ENCODE measurements at regions not wholly inside any gene's neighbourhood (a gene's known extent, or its start where the extent isn't known, plus 50 kb on each side); places are given as distances from the start of the nearest gene placed in this dataset.
"Not testable (repeated sequence)": the region's sequence is repeated elsewhere in the genome, so short reads cannot be mapped to it uniquely, and the experiment has no call there.

GRCh38 chr6:148602136-148602535, 144.7 kb upstream of the UST start:
- no peak for DNase-seq (ENCODE audit: low spot score)

- no peak for DNase-seq (ENCODE audit: low spot score)
Measured at GRCh38 chr6:148608199-148608951, 138.5 kb upstream of the UST start.

DNA sequence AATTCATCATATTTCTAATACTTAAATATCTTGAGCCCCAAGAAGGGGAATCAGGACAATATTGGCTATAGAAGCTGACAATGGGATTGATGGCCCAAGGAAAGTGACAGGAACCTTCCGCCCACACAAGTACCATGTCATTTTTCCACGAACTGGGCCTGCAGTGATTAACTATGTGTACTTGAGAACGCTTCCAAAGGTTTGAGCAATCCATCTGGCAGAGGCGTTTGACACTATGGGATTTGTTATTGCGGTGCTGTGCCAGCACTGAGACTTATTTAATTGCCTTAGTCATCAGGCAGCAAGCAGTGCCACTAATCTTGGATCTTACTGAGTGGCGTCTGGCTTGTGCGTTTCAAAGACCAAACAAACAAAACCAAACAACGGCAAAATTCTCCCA, 135.6 kb upstream of the UST start:
- peak; percentile 47 for DNase-seq (ENCODE audit: low spot score)

- DNase-seq (ENCODE audit: low spot score): no peak
Measured at GRCh38 chr6:148612043-148612442, 134.8 kb upstream of the UST start.

GRCh38 chr6:148614602-148615001, 132.2 kb upstream of the UST start:
- DNase-seq (ENCODE audit: low spot score): no peak

DNA sequence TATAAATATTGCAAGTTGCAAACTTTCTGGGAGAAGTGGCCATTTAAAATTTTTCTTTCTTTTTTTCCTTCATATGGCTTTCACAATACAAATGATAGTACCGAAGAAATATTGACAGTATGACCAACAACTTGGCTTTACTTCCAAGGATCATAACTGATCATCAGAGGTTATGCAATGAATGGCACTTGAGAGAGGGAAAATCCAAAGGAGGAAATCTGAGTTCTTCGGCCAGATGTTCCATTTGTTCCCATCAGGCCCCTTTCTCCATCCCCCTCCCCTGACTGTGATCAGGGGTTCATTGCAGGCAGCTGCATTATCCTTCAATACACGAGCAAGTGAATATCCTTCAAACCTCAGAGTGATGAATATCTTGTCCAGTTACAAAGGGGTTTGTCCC, 130.0 kb upstream of the UST start:
- no peak for DNase-seq (ENCODE audit: low spot score)

GRCh38 chr6:148617530-148617929, 129.3 kb upstream of the UST start:
- DNase-seq (ENCODE audit: low spot score): no peak

DNA sequence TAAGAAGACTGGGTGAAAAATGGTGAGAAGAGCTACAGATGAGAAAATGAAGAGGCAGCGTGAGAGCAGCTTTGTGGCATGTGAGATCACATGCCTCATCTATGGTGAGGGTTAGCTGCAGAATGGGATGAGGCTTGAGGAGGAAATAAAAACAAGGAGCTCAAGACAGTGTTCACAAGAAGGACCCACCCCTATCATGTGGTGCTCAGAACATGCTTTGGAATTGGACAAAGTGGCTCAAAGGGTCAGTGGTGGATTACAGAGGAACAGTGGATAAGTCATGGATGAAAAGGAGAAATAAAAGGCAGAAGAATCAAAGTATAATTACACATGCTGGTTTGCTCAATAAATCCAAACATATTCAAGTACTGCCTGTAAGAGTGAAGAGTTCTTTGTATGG, 126.9 kb upstream of the UST start:
- no peak for DNase-seq (ENCODE audit: low spot score)

DNA sequence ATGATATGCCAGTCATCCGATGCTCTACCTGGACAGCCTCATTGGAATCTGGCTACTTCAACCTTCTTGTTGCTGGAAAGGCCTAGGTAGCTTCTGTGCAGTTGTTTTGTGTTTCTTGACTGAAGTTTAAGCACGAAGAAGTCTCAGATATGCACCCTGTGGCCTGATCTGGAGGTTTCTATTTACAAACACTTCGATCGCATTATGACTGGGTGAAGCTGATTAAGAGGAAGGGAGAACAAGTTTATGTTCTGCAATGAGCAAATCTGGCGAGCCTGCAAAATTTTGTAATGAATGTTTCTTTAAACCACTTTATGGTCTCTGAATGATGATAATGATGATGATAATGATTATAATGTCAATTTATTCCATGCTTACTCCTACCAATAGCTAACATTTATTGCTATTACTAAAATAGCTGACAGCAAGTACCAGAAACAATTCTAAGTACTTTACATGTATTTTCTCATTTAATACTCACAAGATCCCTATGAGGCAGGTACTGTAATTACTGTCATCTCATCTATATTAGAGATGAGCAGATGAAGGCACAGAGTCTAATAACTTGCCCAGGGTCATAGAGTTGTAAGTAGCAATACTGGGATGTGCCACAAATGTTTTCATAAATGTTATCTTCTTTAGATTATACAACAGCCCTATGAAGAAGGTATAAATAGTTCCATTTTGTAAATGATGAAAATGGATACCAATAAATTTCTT, 126.1 kb upstream of the UST start:
- no peak for DNase-seq (ENCODE audit: low spot score)

- no peak for DNase-seq (ENCODE audit: low spot score)
Measured at GRCh38 chr6:148625609-148626008, 121.2 kb upstream of the UST start.

DNA sequence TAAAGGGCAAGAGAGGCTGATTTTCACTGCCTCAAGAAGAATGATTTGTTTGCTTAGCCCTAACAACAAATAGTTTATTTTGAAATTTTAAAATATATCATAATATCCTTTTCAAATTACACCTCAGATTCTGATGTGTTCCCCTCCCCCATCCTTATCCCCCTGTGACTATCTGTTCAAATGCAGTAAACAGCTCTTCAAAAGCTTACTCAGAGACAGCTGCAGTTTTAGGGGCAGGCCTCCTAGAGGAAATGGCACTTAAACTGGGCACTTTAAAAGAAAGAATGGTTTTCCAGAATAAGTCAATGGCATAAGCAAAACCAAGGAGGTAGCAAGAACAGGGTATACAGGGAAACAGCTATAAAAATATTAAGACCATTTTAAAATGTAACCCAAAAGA, 118.6 kb upstream of the UST start:
- DNase-seq (ENCODE audit: low spot score): no peak

GRCh38 chr6:148629181-148629580, 117.6 kb upstream of the UST start:
- no peak for DNase-seq (ENCODE audit: low spot score)

DNA sequence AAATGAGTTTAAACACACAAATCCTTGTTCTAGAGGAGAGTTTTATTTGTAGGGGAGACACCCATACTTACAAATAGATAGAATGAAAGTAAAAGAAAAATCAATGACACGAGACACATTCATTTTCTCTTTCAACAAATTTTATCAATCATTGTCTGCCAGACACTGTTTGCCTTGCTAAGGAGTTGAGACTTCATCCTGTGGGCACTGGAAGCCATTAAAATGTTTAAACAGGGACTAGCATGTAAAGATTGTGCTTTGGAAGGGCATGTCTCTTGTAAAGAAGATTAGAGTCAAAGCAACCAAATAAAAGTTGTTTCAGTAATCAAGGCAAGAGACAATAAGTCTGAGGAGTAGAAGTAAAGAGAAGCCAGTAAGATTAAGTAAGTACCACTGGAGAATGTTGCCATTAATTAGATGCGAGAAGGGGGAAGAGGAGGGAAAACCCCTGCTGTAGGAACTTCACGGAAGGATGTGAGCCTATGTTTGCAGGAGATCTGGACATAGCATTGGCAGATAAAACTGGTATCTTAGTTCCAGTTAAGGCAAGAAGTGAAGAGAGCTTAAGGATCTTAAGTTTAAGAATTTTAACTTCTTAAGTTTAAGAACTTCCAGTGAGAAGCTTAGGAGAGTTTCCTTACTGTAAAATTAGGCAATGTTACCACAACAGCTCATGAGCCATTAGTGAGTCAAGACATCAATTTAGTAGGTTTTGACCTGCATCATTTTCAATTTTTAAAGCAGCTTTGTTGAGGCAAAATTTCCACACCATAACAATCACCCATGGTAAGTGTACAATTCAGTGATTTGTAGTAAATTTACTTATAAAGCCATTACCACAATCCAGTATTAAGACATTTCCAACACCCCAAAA, 117.0 kb upstream of the UST start:
- no peak for DNase-seq (ENCODE audit: low spot score)

DNA sequence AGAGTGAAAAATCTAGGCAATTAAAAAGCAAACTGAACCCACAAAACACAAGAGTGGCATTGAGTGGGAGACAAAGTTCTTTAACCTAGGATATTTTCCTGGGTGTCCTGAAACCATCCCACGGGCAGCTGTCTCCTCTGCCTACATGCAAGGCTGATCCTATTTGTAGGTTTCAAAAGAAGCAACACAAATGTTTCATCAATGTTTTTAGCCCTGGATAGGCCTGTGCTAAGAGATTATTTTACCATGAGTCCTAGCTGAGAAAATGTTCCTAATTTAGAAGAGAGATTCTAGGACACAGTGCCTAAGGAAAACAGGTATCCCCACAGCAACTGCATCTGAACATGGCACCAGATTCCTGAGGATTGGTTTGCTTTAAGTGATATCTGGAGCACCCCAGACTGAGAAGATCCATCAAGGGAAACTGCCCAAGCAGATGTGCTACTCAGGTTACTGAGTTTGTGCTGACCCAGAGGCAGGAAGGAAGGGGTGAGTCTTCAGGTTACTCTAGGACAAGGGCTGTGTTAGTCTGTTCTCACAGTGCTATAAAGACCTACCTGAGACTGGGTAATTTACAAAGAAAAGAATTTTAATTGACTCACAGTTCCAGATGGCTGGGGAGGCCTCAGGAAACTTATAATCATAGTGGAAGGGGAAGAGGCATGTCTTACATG, 111.6 kb upstream of the UST start:
- DNase-seq (ENCODE audit: low spot score): no peak

DNA sequence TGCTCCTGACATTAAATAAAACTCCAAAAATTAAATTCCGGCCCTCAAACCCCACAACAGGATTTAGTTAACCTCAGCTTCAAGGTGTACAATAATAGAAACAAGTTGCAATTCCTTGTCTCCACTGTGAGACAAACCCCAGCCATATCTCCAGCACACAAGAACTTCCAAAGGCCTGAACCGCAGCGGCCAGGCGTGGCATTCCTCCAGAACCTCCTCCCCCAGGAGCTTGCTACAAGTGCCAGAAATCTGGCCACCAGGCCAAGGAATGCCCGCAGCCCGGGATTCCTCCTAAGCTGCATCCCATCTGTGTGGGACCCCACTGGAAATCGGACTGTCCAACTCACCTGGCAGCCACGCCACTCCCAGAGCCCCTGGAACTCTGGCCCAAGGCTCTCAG, 105.0 kb upstream of the UST start:
- not testable (repeated sequence) for DNase-seq (ENCODE audit: low spot score)

DNA sequence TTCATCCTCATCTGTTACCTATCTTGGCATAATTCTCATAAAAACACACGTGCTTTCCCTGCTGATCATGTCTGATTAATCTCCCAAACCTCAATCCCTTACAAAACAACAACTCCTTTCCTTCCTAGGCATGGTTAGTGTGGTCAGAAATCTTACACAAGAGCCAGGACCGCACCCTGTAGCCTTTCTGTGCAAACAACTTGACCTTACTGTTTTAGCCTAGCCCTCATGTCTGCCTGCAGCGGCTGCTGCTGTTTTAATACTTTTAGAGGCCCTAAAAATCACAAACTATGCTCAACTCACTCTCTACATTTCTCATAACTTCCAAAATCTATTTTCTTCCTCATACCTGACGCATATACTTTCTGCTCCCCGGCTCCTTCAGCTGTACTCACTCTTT, 103.6 kb upstream of the UST start:
- not testable (repeated sequence) for DNase-seq (ENCODE audit: low spot score)

DNA sequence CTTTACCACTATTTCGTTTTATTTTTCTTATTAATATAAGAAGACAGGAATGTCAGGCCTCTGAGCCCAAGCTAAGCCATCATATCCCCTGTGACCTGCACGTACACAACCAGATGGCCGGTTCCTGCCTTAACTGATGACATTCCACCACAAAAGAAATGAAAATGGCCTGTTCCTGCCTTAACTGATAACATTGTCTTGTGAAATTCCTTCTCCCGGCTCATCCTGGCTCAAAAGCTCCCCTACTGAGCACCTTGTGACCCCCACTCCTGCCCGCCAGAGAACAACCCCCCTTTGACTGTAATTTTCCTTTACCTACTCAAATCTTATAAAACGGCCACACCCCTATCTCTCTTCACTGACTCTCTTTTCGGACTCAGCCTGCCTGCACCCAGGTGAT, 101.8 kb upstream of the UST start:
- not testable (repeated sequence) for DNase-seq (ENCODE audit: low spot score)

DNA sequence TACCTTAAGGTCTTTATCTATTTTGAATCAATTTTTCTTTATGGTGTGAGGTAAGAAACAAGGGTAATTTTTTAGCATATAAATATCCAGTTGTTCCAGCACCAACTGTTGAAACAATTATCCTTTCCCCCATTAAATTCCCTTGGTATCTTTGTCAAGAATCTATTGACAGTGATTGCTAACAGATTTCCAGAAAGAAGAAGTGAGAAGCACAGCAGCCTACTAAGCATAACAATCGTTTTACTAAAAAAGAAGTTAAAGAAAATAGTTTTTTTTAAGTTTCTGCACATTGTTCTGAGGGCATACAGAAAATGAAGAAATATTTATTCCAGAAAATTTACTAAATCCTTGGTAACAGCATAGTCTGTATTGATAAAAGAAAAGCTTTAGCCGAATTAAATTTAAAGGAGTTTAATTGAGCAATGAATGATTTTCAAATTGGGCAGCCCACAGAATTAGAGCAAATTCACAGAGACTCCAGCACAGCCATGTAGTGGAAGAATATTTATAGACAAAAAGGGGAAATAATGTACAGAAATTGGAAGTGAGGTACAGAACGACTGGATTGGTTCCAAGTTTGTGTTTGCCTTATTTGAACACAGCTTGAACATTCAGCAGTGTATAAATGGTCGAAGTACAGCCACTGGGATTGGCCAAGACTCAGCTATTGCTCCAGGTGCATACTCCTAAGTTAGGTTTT, 97.9 kb upstream of the UST start:
- no peak for DNase-seq (ENCODE audit: low spot score)

- DNase-seq (ENCODE audit: low spot score): no peak
Measured at GRCh38 chr6:148649454-148649963, 97.3 kb upstream of the UST start.

DNA sequence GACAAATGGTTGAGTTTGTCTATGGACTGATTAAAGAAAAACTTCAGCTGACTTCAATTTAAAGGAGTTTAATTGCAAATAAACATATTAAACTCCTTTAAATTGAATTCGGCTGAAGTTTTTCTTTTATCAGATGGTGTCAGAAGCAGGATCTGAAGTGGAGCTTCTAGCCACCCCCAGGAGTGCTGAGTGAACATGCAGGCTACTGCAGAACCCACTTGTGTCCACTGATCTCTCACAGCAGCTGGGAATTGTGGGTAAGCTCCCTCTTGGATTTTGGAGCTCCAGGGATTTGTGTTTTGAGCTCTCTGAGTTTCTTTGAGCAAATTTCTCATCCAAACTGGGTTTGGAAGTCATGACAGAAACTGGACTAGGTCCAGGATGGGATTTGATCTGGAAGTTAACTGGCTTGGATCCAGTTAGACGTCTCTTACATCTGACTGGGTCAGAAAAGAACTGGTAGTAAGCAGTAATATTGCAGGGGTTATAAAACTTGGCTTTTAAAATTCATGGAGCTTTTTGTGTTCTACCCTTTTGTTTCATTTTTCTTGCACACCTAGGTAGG, 95.8 kb upstream of the UST start:
- DNase-seq (ENCODE audit: low spot score): no peak

DNA sequence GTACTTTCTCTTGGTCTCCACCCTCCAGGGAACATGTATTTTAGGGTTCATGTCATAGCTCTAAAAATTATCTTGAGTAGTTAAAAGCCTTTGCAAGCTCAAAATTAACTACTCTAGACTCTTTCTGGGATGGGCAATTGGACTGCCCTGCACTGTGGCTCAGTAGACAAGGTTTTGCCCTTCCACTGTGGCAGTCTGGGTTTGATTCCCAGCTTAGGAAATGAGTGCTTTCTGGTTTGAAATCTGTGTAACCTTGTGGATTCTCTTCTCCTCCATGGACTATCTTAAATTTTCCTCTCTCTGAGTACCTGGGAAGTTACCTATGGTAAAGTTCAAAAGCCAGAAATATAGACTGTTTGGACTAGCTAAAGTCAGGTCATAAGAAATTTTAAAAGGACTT, 94.6 kb upstream of the UST start:
- no peak for DNase-seq (ENCODE audit: low spot score)
